K562 (cell line): ENCODE measurements at regions not wholly inside any gene's neighbourhood (a gene's known extent, or its start where the extent isn't known, plus 50 kb on each side); places are given as distances from the start of the nearest gene placed in this dataset.

Experiments
- ATAC-seq: fragments of 200-7000 bp; cut with Tn5 transposase; 3 replicates; pipeline ENCODE4 v1.9.1; 2020; ENCODE audit warnings: moderate library complexity
- BruUV-seq: library from RNA; stranded (reverse); fragments of 400-500 nt; replicated peaks from 2 replicates; lab custom pipeline; 2021; lab: Mats Ljungman, UMichigan
- CTCF ChIA-PET: fragments of 300-600 bp; formaldehyde crosslinking; extraction: SDS; loops from one replicate; lab custom pipeline; 2021; ENCODE audit warnings: low intra/inter-chr PET ratio; lab: Yijun Ruan, JAX
- POLR2A ChIA-PET: fragments of 300-600, 350-650 bp; sonication (Branson Sonifier 250); formaldehyde crosslinking; extraction: SDS; loops from one replicate; lab custom pipeline; 2021; ENCODE audit warnings: antibody characterized with exemption, inconsistent platforms; lab: Yijun Ruan, JAX
- DNase-seq, 4 experiments: peaks; one replicate each; pipeline versions ENCODE4 v3.0.0 to v3.0.0-alpha.2; 2011 to 2018; ENCODE audit warnings: low spot score in 3 of 4, mixed read lengths in 3 of 4; ENCODE audit errors: extremely low read depth in 1 of 4
- FAIRE-seq: peaks from 2 replicates; lab custom pipeline; 2011; peaks lifted over from hg19 to GRCh38; lab: Jason Lieb, UNC
- H2AFZ ChIP-seq: 2 replicates; pipeline ENCODE4 v1.6.0; 2011; ENCODE audit warnings: low read depth, low read length, control low read depth, inconsistent platforms
- H3K27ac ChIP-seq: fragments of 200-600 bp; 3 replicates; pipeline ENCODE4 v1.8.0; 2011; ENCODE audit warnings: low read depth, mild to moderate bottlenecking, control low read depth, inconsistent platforms, low read length, moderate library complexity, mixed read lengths; ENCODE audit errors: extremely low read depth
- H3K27me3 ChIP-seq, 2 experiments: fragments of 300-600 bp in 1 of 2; 2 replicates in 1 of 2; 3 replicates in 1 of 2; pipeline versions ENCODE4 v1.6.0 to v1.8.0; 2011; ENCODE audit warnings: inconsistent platforms in 2 of 2, low read length in 2 of 2, mild to moderate bottlenecking in 1 of 2, mixed read lengths in 1 of 2, moderate library complexity in 1 of 2; ENCODE audit not compliant: control insufficient read depth in 2 of 2, insufficient read depth in 2 of 2
- H3K36me3 ChIP-seq: fragments of 300-600 bp; 3 replicates; pipeline ENCODE4 v1.8.0; 2011; ENCODE audit warnings: mild to moderate bottlenecking, low read length, inconsistent platforms; ENCODE audit not compliant: control insufficient read depth, insufficient read depth
- H3K4me1 ChIP-seq, 2 experiments: fragments of 200-600 bp in 1 of 2; replicated peaks in 1 of 2; 2 replicates in 1 of 2; 3 replicates in 1 of 2; pipeline versions ENCODE4 v1.5.1 to v1.8.0; 2011; ENCODE audit warnings: inconsistent platforms in 2 of 2, low read length in 2 of 2, mild to moderate bottlenecking in 1 of 2, mixed read lengths in 1 of 2, moderate library complexity in 1 of 2; ENCODE audit not compliant: control insufficient read depth in 2 of 2, insufficient read depth in 2 of 2
- H3K4me2 ChIP-seq: 2 replicates; pipeline ENCODE4 v1.6.1; 2011; ENCODE audit warnings: low read length, control low read depth, inconsistent platforms, mixed read lengths; ENCODE audit not compliant: insufficient read depth
- H3K4me3 ChIP-seq: fragments of 200-600 bp; sonication (generic), shearing (Covaris generic); 2 replicates; pipeline ENCODE4 v1.5.1; 2016; ENCODE audit warnings: control low read depth, inconsistent platforms
- H3K79me2 ChIP-seq: fragments of 200-600 bp; 3 replicates; pipeline ENCODE4 v1.8.0; 2011; ENCODE audit warnings: low read length, inconsistent platforms; ENCODE audit not compliant: control insufficient read depth, insufficient read depth
- H3K9ac ChIP-seq, 2 experiments: 2 replicates each; pipeline versions ENCODE4 v1.6.0 to v1.6.1; 2011; ENCODE audit warnings: low read depth in 2 of 2, low read length in 2 of 2, control low read depth in 1 of 2, inconsistent platforms in 1 of 2, mild to moderate bottlenecking in 1 of 2, mixed read lengths in 1 of 2; ENCODE audit not compliant: insufficient read depth in 1 of 2
- H3K9me1 ChIP-seq: one replicate; pipeline ENCODE4 v1.6.0; 2011; ENCODE audit warnings: inconsistent platforms, mild to moderate bottlenecking, low read length, moderate library complexity; ENCODE audit not compliant: control insufficient read depth, insufficient read depth
- H3K9me3 ChIP-seq: replicated peaks from 2 replicates; pipeline ENCODE4 v1.5.1; 2011; ENCODE audit warnings: low read depth, low read length, inconsistent platforms; ENCODE audit not compliant: control insufficient read depth, insufficient read depth
- H4K20me1 ChIP-seq: replicated peaks from 2 replicates; pipeline ENCODE4 v1.6.1; 2011; ENCODE audit warnings: low read length, inconsistent platforms, mixed read lengths; ENCODE audit not compliant: control insufficient read depth, insufficient read depth
- CREB1 ChIP-seq, 2 experiments: sonication (generic) in 1 of 2; formaldehyde crosslinking in 1 of 2; IDR thresholded peaks; 2 replicates each; pipeline versions ENCODE4 v1.6.1 to v1.8.0; 2012 to 2022; ENCODE audit warnings: inconsistent platforms in 1 of 2, mild to moderate bottlenecking in 1 of 2, missing genetic modification reagents in 1 of 2, moderate library complexity in 1 of 2
- FUS ChIP-seq: fragments of 200-400 bp; formaldehyde crosslinking; optimal IDR thresholded peaks from 2 replicates; pipeline ENCODE3; 2017; ENCODE audit warnings: low read depth, low read length
- HDAC2 ChIP-seq: fragments of 450-650 bp; IDR thresholded peaks from 2 replicates; pipeline ENCODE4 v1.6.1; 2016; ENCODE audit warnings: mild to moderate bottlenecking
- NCOA6 ChIP-seq: fragments of 450-650 bp; IDR thresholded peaks from 2 replicates; pipeline ENCODE4 v1.6.1; 2017; ENCODE audit warnings: mild to moderate bottlenecking
- NRF1 ChIP-seq, 2 experiments: fragments of 450-650 bp; IDR thresholded peaks in 1 of 2; conservative IDR thresholded peaks in 1 of 2; 2 replicates each; pipeline ENCODE4 v1.6.1; 2014; ENCODE audit warnings: mild to moderate bottlenecking in 2 of 2
- PHB ChIP-seq: fragments of 250-450 bp; sonication (Bioruptor Pico); IDR thresholded peaks from 2 replicates; pipeline ENCODE4 v1.5.0; 2021
- POLR2B ChIP-seq: fragments of 450-650 bp; IDR thresholded peaks from 2 replicates; pipeline ENCODE4 v1.6.1; 2018; ENCODE audit warnings: low read depth; ENCODE audit not compliant: partially characterized antibody
- RCOR1 ChIP-seq, 2 experiments: IDR thresholded peaks; 2 replicates each; pipeline ENCODE4 v1.6.1; 2012; ENCODE audit warnings: low read depth in 2 of 2, low read length in 2 of 2, borderline replicate concordance in 1 of 2, improper control_type of control experiment in 1 of 2
- ZEB2 ChIP-seq: fragments of 450-650 bp; IDR thresholded peaks from 2 replicates; pipeline ENCODE4 v1.6.1; 2016
- ZNF274 ChIP-seq: IDR thresholded peaks from 2 replicates; pipeline ENCODE4 v1.6.1; 2011; ENCODE audit warnings: low read depth, mild to moderate bottlenecking, low read length, moderate library complexity, borderline replicate concordance
- ZNF311 ChIP-seq: fragments of 250-450 bp; sonication (Bioruptor Pico); IDR thresholded peaks from 2 replicates; pipeline ENCODE4 v1.4.0; 2020; ENCODE audit warnings: mild to moderate bottlenecking, moderate library complexity
- WGBS: fragments of 100-300 bp; shearing (Covaris generic); methylation state at CpG from one replicate; pipeline ENCODE4 v1.1.6; 2016; ENCODE audit warnings: low coverage, mixed read lengths; ENCODE audit not compliant: insufficient coverage; ENCODE audit errors: missing lambda C conversion rate; 5-methylcytosine and 5-hydroxymethylcytosine counted together
- in situ Hi-C: fragments of 300-500 bp; cut with MboI; formaldehyde crosslinking; loops from 4 replicates; pipeline ENCODE4 v1.15.0; 2018; ENCODE audit warnings: inconsistent platforms, mixed read lengths
- intact Hi-C: fragments of 100-400 bp; cut with micrococcal nuclease; formaldehyde crosslinking; loops from 2 replicates; pipeline ENCODE4 v1.14.2; 2022
- TF ChIP-seq, protein P1 (sequence below): fragments of 450-650 bp; IDR thresholded peaks from 2 replicates; pipeline ENCODE4 v1.6.1; 2016; ENCODE audit warnings: borderline replicate concordance
- TF ChIP-seq, protein P2 (sequence below): fragments of 450-650 bp; formaldehyde crosslinking; IDR thresholded peaks from 2 replicates; pipeline ENCODE4 v1.4.0; 2020; ENCODE audit warnings: mild to moderate bottlenecking, moderate library complexity
- TF ChIP-seq, protein P3 (sequence below): fragments of 250-450 bp; sonication (Bioruptor Pico); IDR thresholded peaks from 2 replicates; pipeline ENCODE4 v1.8.0; 2022; ENCODE audit warnings: moderate library complexity, mild to moderate bottlenecking, inconsistent platforms
- TF ChIP-seq, protein P4 (sequence below): fragments of 450-650 bp; IDR thresholded peaks from 2 replicates; pipeline ENCODE4 v1.6.1; 2017; ENCODE audit warnings: antibody characterized with exemption
- TF ChIP-seq, protein P5 (sequence below): fragments of 200-800 bp; sonication (Bioruptor generic); IDR thresholded peaks from 2 replicates; pipeline ENCODE4 v1.6.1; 2017; ENCODE audit warnings: missing genetic modification characterization, missing compliant biosample characterization

DNA sequence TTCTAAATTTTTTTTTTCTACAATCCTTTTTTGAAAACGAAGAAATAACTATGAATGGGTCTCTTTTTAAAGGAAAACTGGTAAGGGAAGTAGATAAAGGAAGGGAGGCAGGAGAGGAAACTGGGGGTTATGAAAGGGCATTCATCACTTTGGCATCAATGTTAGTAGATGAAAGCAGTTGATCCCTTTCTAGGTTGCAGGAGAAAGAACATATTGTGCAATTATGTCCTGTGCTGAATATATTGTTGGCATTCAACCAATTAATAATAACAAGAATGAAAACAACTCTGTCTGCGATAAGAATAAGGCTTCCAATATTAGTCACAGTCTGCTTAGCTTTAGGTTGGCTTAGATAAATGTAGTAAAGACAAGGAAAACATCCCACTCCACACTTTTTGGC, 796.8 kb upstream of the KLHL1 start:
- no peak overlapping the region for H3K4me3 ChIP-seq
- WGBS: 0% methylated on average over 2 of the region's 2 CpGs
- H3K36me3 ChIP-seq: no peaks in the 10 kb centered on the region
- H4K20me1 ChIP-seq: no peaks in the 10 kb centered on the region
- no peaks in the 10 kb centered on the region for H3K4me1 ChIP-seq
- H3K9me3 ChIP-seq: no peaks in the 10 kb centered on the region
- intact Hi-C loops: no loop called here
- H3K79me2 ChIP-seq: no peaks in the 10 kb centered on the region
- H3K27ac ChIP-seq: no peak overlapping the region
- DNase-seq (no peak), FAIRE-seq (no peak), ATAC-seq (no peak)
- TF ChIP-seq, protein P1, sequence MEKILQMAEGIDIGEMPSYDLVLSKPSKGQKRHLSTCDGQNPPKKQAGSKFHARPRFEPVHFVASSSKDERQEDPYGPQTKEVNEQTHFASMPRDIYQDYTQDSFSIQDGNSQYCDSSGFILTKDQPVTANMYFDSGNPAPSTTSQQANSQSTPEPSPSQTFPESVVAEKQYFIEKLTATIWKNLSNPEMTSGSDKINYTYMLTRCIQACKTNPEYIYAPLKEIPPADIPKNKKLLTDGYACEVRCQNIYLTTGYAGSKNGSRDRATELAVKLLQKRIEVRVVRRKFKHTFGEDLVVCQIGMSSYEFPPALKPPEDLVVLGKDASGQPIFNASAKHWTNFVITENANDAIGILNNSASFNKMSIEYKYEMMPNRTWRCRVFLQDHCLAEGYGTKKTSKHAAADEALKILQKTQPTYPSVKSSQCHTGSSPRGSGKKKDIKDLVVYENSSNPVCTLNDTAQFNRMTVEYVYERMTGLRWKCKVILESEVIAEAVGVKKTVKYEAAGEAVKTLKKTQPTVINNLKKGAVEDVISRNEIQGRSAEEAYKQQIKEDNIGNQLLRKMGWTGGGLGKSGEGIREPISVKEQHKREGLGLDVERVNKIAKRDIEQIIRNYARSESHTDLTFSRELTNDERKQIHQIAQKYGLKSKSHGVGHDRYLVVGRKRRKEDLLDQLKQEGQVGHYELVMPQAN: no peak
- TF ChIP-seq HDAC2 (no peak), NCOA6 (no peak), FUS (no peak), PHB (CRISPR knock-in tag) (no peak), POLR2B (no peak), ZEB2 (no peak), ZNF311 (no peak), NRF1 (conservative IDR thresholded peaks at IDR 0.05 in 1 of 2, IDR thresholded peaks at IDR 0.05 in 1 of 2) (no peak), CREB1 (IDR thresholded peaks at IDR 0.05) (no peak), CREB1 (CRISPR knock-in tag; IDR thresholded peaks at IDR 0.05) (no peak), RCOR1 (IDR thresholded peaks at IDR 0.05; ENCODE audit: borderline replicate concordance in 1 of 2, low read depth in 2 of 2, low read length in 2 of 2) (no peak), ZNF274 (no peak)
- TF ChIP-seq, protein P2, sequence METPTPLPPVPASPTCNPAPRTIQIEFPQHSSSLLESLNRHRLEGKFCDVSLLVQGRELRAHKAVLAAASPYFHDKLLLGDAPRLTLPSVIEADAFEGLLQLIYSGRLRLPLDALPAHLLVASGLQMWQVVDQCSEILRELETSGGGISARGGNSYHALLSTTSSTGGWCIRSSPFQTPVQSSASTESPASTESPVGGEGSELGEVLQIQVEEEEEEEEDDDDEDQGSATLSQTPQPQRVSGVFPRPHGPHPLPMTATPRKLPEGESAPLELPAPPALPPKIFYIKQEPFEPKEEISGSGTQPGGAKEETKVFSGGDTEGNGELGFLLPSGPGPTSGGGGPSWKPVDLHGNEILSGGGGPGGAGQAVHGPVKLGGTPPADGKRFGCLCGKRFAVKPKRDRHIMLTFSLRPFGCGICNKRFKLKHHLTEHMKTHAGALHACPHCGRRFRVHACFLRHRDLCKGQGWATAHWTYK (CRISPR knock-in tag): no peak
- TF ChIP-seq, protein P3, sequence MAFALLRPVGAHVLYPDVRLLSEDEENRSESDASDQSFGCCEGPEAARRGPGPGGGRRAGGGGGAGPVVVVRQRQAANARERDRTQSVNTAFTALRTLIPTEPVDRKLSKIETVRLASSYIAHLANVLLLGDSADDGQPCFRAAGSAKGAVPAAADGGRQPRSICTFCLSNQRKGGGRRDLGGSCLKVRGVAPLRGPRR (CRISPR knock-in tag): no peak
- TF ChIP-seq, protein P4, sequence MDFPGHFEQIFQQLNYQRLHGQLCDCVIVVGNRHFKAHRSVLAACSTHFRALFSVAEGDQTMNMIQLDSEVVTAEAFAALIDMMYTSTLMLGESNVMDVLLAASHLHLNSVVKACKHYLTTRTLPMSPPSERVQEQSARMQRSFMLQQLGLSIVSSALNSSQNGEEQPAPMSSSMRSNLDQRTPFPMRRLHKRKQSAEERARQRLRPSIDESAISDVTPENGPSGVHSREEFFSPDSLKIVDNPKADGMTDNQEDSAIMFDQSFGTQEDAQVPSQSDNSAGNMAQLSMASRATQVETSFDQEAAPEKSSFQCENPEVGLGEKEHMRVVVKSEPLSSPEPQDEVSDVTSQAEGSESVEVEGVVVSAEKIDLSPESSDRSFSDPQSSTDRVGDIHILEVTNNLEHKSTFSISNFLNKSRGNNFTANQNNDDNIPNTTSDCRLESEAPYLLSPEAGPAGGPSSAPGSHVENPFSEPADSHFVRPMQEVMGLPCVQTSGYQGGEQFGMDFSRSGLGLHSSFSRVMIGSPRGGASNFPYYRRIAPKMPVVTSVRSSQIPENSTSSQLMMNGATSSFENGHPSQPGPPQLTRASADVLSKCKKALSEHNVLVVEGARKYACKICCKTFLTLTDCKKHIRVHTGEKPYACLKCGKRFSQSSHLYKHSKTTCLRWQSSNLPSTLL: no peak
- TF ChIP-seq, protein P5, sequence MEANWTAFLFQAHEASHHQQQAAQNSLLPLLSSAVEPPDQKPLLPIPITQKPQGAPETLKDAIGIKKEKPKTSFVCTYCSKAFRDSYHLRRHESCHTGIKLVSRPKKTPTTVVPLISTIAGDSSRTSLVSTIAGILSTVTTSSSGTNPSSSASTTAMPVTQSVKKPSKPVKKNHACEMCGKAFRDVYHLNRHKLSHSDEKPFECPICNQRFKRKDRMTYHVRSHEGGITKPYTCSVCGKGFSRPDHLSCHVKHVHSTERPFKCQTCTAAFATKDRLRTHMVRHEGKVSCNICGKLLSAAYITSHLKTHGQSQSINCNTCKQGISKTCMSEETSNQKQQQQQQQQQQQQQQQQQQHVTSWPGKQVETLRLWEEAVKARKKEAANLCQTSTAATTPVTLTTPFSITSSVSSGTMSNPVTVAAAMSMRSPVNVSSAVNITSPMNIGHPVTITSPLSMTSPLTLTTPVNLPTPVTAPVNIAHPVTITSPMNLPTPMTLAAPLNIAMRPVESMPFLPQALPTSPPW (CRISPR knock-in tag): no peak
- in situ Hi-C loops: no loop called here
- H3K4me2 ChIP-seq: no peak overlapping the region
- POLR2A ChIA-PET: no interaction called here
- BruUV-seq: no TSS peak
- no peaks in the 10 kb centered on the region for H3K27me3 ChIP-seq
- no peak overlapping the region for H3K9ac ChIP-seq
- CTCF ChIA-PET: no interaction called here
- no peaks in the 10 kb centered on the region for H3K9me1 ChIP-seq
- H2AFZ ChIP-seq: no peak overlapping the region
